ENCODE measurements at regions not wholly inside any gene's neighbourhood (a gene's known extent, or its start where the extent isn't known, plus 50 kb on each side); places are given as distances from the start of the nearest gene placed in this dataset.
"Not testable (repeated sequence)": the region's sequence is repeated elsewhere in the genome, so short reads cannot be mapped to it uniquely, and the experiment has no call there.

GRCh38 chr18:10352671-10353070, 101.8 kb upstream of the APCDD1 start:
- no peaks in the 10 kb centered on the region for H3K36me3 Mint-ChIP-seq (ENCODE audit: insufficient read depth)
- no peaks in the 10 kb centered on the region for H3K4me1 Mint-ChIP-seq (ENCODE audit: low read depth in 2 of 2)
- H3K4me3 Mint-ChIP-seq: no peak overlapping the region
- ATAC-seq (replicated peaks): no peak
- no peak for DNase-seq
- H3K27ac Mint-ChIP-seq: no peak overlapping the region
- peaks cover 13 to 24% of the 10 kb centered on the region in 2 donors for H3K27me3 Mint-ChIP-seq
- peaks cover 5 to 26% of the 10 kb centered on the region in 2 donors for H3K9me3 Mint-ChIP-seq

GRCh38 chr18:10353791-10354190, 100.6 kb upstream of the APCDD1 start:
- H3K9me3 Mint-ChIP-seq: peaks cover 7 to 28% of the 10 kb centered on the region in 2 donors
- ATAC-seq (replicated peaks) (no peak), DNase-seq (no peak)
- no peaks in the 10 kb centered on the region for H3K4me1 Mint-ChIP-seq (ENCODE audit: low read depth in 2 of 2)
- H3K27me3 Mint-ChIP-seq: peaks cover 11 to 24% of the 10 kb centered on the region in 2 donors
- H3K27ac Mint-ChIP-seq: no peak overlapping the region
- no peak overlapping the region for H3K4me3 Mint-ChIP-seq
- H3K36me3 Mint-ChIP-seq (ENCODE audit: insufficient read depth): no peaks in the 10 kb centered on the region

GRCh38 chr18:10354241-10354811, 100.1 kb upstream of the APCDD1 start:
- Mint-ChIP-seq H3K36me3 (ENCODE audit: insufficient read depth) (no peaks in the 10 kb centered on the region), H3K4me1 (ENCODE audit: low read depth in 2 of 2) (no peaks in the 10 kb centered on the region), H3K4me3 (no peak overlapping the region), H3K9me3 (peaks cover 7 to 28% of the 10 kb centered on the region in 2 donors), H3K27ac (no peak overlapping the region), H3K27me3 (peaks cover 11 to 24% of the 10 kb centered on the region in 2 donors)
- no peak for DNase-seq
- ATAC-seq (replicated peaks): no peak

GRCh38 chr18:10354890-10355289, 99.5 kb upstream of the APCDD1 start:
- no peaks in the 10 kb centered on the region for H3K36me3 Mint-ChIP-seq (ENCODE audit: insufficient read depth)
- no peak overlapping the region for H3K27ac Mint-ChIP-seq
- no peak overlapping the region for H3K4me3 Mint-ChIP-seq
- no peak for DNase-seq
- H3K9me3 Mint-ChIP-seq: peaks cover 7 to 28% of the 10 kb centered on the region in 2 donors
- no peak for ATAC-seq (replicated peaks)
- H3K4me1 Mint-ChIP-seq (ENCODE audit: low read depth in 2 of 2): no peaks in the 10 kb centered on the region
- peaks cover 8 to 22% of the 10 kb centered on the region in 2 donors for H3K27me3 Mint-ChIP-seq

GRCh38 chr18:10356999-10357398, 97.4 kb upstream of the APCDD1 start:
- not testable (repeated sequence) for H3K27ac Mint-ChIP-seq; H3K4me3 Mint-ChIP-seq; H3K4me1 Mint-ChIP-seq (ENCODE audit: low read depth in 2 of 2); ATAC-seq (replicated peaks); DNase-seq; H3K36me3 Mint-ChIP-seq (ENCODE audit: insufficient read depth)
- Mint-ChIP-seq H3K27me3 (peaks cover 5 to 11% of the 10 kb centered on the region in 2 donors), H3K9me3 (peaks cover 7 to 28% of the 10 kb centered on the region in 2 donors)

GRCh38 chr18:10361660-10362059, 92.8 kb upstream of the APCDD1 start:
- Mint-ChIP-seq H3K9me3 (peaks cover 5 to 12% of the 10 kb centered on the region in 2 donors), H3K36me3 (ENCODE audit: insufficient read depth) (peaks cover 2% of the 10 kb centered on the region), H3K27ac (no peak overlapping the region), H3K4me1 (ENCODE audit: low read depth in 2 of 2) (no peaks in the 10 kb centered on the region), H3K4me3 (no peak overlapping the region), H3K27me3 (peaks cover 0 to 3% of the 10 kb centered on the region in 2 donors)
- no peak for ATAC-seq (replicated peaks)
- DNase-seq: no peak

- Mint-ChIP-seq H3K4me3 (no peak overlapping the region), H3K36me3 (ENCODE audit: insufficient read depth) (peaks cover 3% of the 10 kb centered on the region), H3K9me3 (peaks cover 0 to 2% of the 10 kb centered on the region in 2 donors), H3K27ac (no peak overlapping the region), H3K27me3 (peaks cover 10 to 24% of the 10 kb centered on the region in 2 donors), H3K4me1 (ENCODE audit: low read depth in 2 of 2) (no peaks in the 10 kb centered on the region)
- DNase-seq (no peak), ATAC-seq (replicated peaks) (no peak)
These were observed 89.4 kb upstream of the APCDD1 start for GRCh38 chr18:10365021-10365500.

GRCh38 chr18:10365901-10366300, 88.5 kb upstream of the APCDD1 start:
- peaks cover 0 to 2% of the 10 kb centered on the region in 2 donors for H3K9me3 Mint-ChIP-seq
- H3K4me3 Mint-ChIP-seq: no peak overlapping the region
- H3K36me3 Mint-ChIP-seq (ENCODE audit: insufficient read depth): peaks cover 3% of the 10 kb centered on the region
- ATAC-seq (replicated peaks) (no peak), DNase-seq (no peak)
- peaks cover 10 to 24% of the 10 kb centered on the region in 2 donors for H3K27me3 Mint-ChIP-seq
- no peak overlapping the region for H3K27ac Mint-ChIP-seq
- H3K4me1 Mint-ChIP-seq (ENCODE audit: low read depth in 2 of 2): no peaks in the 10 kb centered on the region

- Mint-ChIP-seq H3K36me3 (ENCODE audit: insufficient read depth) (peaks cover 3% of the 10 kb centered on the region), H3K9me3 (peaks cover 0 to 2% of the 10 kb centered on the region in 2 donors), H3K4me1 (ENCODE audit: low read depth in 2 of 2) (no peaks in the 10 kb centered on the region), H3K27ac (no peak overlapping the region), H3K27me3 (peaks cover 10 to 24% of the 10 kb centered on the region in 2 donors), H3K4me3 (no peak overlapping the region)
- no peak for ATAC-seq (replicated peaks)
- DNase-seq: no peak
These were observed 86.6 kb upstream of the APCDD1 start for GRCh38 chr18:10367836-10368235.

- DNase-seq (no peak), ATAC-seq (replicated peaks) (no peak)
- H3K4me3 Mint-ChIP-seq: no peak overlapping the region
- H3K27me3 Mint-ChIP-seq: peaks cover 10 to 24% of the 10 kb centered on the region in 2 donors
- H3K36me3 Mint-ChIP-seq (ENCODE audit: insufficient read depth): peaks cover 3% of the 10 kb centered on the region
- H3K9me3 Mint-ChIP-seq: no peaks in the 10 kb centered on the region
- H3K27ac Mint-ChIP-seq: no peak overlapping the region
- H3K4me1 Mint-ChIP-seq (ENCODE audit: low read depth in 2 of 2): no peaks in the 10 kb centered on the region
These were observed 85.7 kb upstream of the APCDD1 start for GRCh38 chr18:10368456-10369453.

- no peak for ATAC-seq (replicated peaks)
- H3K27ac Mint-ChIP-seq: no peak overlapping the region
- no peaks in the 10 kb centered on the region for H3K4me1 Mint-ChIP-seq (ENCODE audit: low read depth in 2 of 2)
- peaks cover 3% of the 10 kb centered on the region for H3K36me3 Mint-ChIP-seq (ENCODE audit: insufficient read depth)
- H3K4me3 Mint-ChIP-seq: no peak overlapping the region
- no peak for DNase-seq
- no peaks in the 10 kb centered on the region for H3K9me3 Mint-ChIP-seq
- peaks cover 10 to 29% of the 10 kb centered on the region in 2 donors for H3K27me3 Mint-ChIP-seq
These were observed 83.7 kb upstream of the APCDD1 start for GRCh38 chr18:10370716-10371115.

GRCh38 chr18:10371165-10371564, 83.3 kb upstream of the APCDD1 start:
- DNase-seq (no peak), ATAC-seq (replicated peaks) (no peak)
- no peak overlapping the region for H3K4me3 Mint-ChIP-seq
- H3K36me3 Mint-ChIP-seq (ENCODE audit: insufficient read depth): peaks cover 3% of the 10 kb centered on the region
- H3K4me1 Mint-ChIP-seq (ENCODE audit: low read depth in 2 of 2): no peaks in the 10 kb centered on the region
- no peak overlapping the region for H3K27ac Mint-ChIP-seq
- H3K9me3 Mint-ChIP-seq: no peaks in the 10 kb centered on the region
- H3K27me3 Mint-ChIP-seq: peaks cover 10 to 29% of the 10 kb centered on the region in 2 donors

GRCh38 chr18:10374195-10374594, 80.2 kb upstream of the APCDD1 start:
- no peaks in the 10 kb centered on the region for H3K36me3 Mint-ChIP-seq (ENCODE audit: insufficient read depth)
- no peak for ATAC-seq (replicated peaks)
- H3K27ac Mint-ChIP-seq: no peak overlapping the region
- H3K27me3 Mint-ChIP-seq: peaks cover 0 to 5% of the 10 kb centered on the region in 2 donors
- no peak for DNase-seq
- H3K4me1 Mint-ChIP-seq (ENCODE audit: low read depth in 2 of 2): no peaks in the 10 kb centered on the region
- no peaks in the 10 kb centered on the region for H3K9me3 Mint-ChIP-seq
- H3K4me3 Mint-ChIP-seq: no peak overlapping the region
